ENCODE measurements at regions not wholly inside any gene's neighbourhood (a gene's known extent, or its start where the extent isn't known, plus 50 kb on each side); places are given as distances from the start of the nearest gene placed in this dataset.
A peak's percentile ranks its signal among the peaks of the same experiment; 100 is the strongest.

GRCh38 chr1:43035821-43036741 lies 77.4 kb upstream of the SLC2A1 start (continued):
- no peak for TF ChIP-seq MTF2 (CRISPR knock-in tag; IDR thresholded peaks at IDR 0.05; ENCODE audit: borderline replicate concordance)
- no peak for TF ChIP-seq ZNF646 (CRISPR knock-in tag; IDR thresholded peaks at IDR 0.05)
- TF ChIP-seq ZSCAN31 (CRISPR knock-in tag; IDR thresholded peaks at IDR 0.05; ENCODE audit: low read depth), result no peak
- TF ChIP-seq ZFP1 (CRISPR knock-in tag; IDR thresholded peaks at IDR 0.05), result no peak
- TF ChIP-seq E2F5 (CRISPR knock-in tag; conservative IDR thresholded peaks at IDR 0.05), result no peak
- no peak for TF ChIP-seq ZNF780A (CRISPR knock-in tag; IDR thresholded peaks at IDR 0.05)
- TF ChIP-seq, protein P1, sequence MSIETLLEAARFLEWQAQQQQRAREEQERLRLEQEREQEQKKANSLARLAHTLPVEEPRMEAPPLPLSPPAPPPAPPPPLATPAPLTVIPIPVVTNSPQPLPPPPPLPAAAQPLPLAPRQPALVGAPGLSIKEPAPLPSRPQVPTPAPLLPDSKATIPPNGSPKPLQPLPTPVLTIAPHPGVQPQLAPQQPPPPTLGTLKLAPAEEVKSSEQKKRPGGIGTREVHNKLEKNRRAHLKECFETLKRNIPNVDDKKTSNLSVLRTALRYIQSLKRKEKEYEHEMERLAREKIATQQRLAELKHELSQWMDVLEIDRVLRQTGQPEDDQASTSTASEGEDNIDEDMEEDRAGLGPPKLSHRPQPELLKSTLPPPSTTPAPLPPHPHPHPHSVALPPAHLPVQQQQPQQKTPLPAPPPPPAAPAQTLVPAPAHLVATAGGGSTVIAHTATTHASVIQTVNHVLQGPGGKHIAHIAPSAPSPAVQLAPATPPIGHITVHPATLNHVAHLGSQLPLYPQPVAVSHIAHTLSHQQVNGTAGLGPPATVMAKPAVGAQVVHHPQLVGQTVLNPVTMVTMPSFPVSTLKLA (IDR thresholded peaks at IDR 0.05), result peak; percentile 40; the same call in 1 of the 2 replicates
- no peak for TF ChIP-seq ZNF367 (CRISPR knock-in tag; IDR thresholded peaks at IDR 0.05; ENCODE audit: borderline replicate concordance)
- TF ChIP-seq ZGPAT (CRISPR knock-in tag; IDR thresholded peaks at IDR 0.05), result peak; percentile 86
- TF ChIP-seq ZNF451 (CRISPR knock-in tag; IDR thresholded peaks at IDR 0.05), result no peak
- TF ChIP-seq SAP130 (CRISPR knock-in tag; IDR thresholded peaks at IDR 0.05; ENCODE audit: low read depth), result peak; percentile 33; the same call in 1 of the 2 replicates
- TF ChIP-seq SALL1 (CRISPR knock-in tag; IDR thresholded peaks at IDR 0.05), result peak; percentile 84
- TF ChIP-seq TCF12 (IDR thresholded peaks at IDR 0.05), result no peak
- peak; percentile 70; the same call in 1 of the 2 replicates for TF ChIP-seq TCF12 (CRISPR knock-in tag; IDR thresholded peaks at IDR 0.05)
- no peak for TF ChIP-seq ZNF251 (CRISPR knock-in tag; IDR thresholded peaks at IDR 0.05)
- no peak for TF ChIP-seq MAFG (CRISPR knock-in tag; IDR thresholded peaks at IDR 0.05)
- peak; percentile 41 for TF ChIP-seq HNF4G (IDR thresholded peaks at IDR 0.05; ENCODE audit: borderline replicate concordance, low read depth, low read length)
- 0 out of 2 replicates have a peak, but pooled peaks have one; percentile 56 for TF ChIP-seq HNF4G (CRISPR knock-in tag; IDR thresholded peaks at IDR 0.05; ENCODE audit: borderline replicate concordance, low read depth)
- no peak for TF ChIP-seq KLF6 (CRISPR knock-in tag; IDR thresholded peaks at IDR 0.05)
- TF ChIP-seq TAF1 (CRISPR knock-in tag; IDR thresholded peaks at IDR 0.05), result peak; percentile 66
- TF ChIP-seq AHR (CRISPR knock-in tag; IDR thresholded peaks at IDR 0.05), result peak; percentile 27; the same call in 1 of the 2 replicates

All from HepG2 (cell line).